Mesothelial cell of epicardium (in vitro differentiated cells): ENCODE measurements at regions not wholly inside any gene's neighbourhood (a gene's known extent, or its start where the extent isn't known, plus 50 kb on each side); places are given as distances from the start of the nearest gene placed in this dataset.

ENCODE experiments used
- DNase-seq, 2 experiments: peaks; one replicate each; pipeline ENCODE4 v3.0.0; 2021; ENCODE audit warnings: low spot score in 2 of 2; ENCODE audit not compliant: unreplicated experiment in 2 of 2
- H3K27ac Mint-ChIP-seq: 2 replicates; pipeline ENCODE4 v1.8.0; 2021; ENCODE audit warnings: mixed read lengths
- H3K27me3 Mint-ChIP-seq: 2 replicates; pipeline ENCODE4 v1.8.0; 2021; ENCODE audit warnings: low read depth, mixed read lengths
- H3K36me3 Mint-ChIP-seq: 2 replicates; pipeline ENCODE4 v1.8.0; 2021; ENCODE audit warnings: mixed read lengths
- H3K4me1 Mint-ChIP-seq: 2 replicates; pipeline ENCODE4 v1.8.0; 2021; ENCODE audit warnings: mixed read lengths
- H3K4me3 Mint-ChIP-seq: 2 replicates; pipeline ENCODE4 v1.8.0; 2021; ENCODE audit warnings: mild to moderate bottlenecking, moderate library complexity, mixed read lengths
- H3K9me3 Mint-ChIP-seq: 2 replicates; pipeline ENCODE4 v1.8.0; 2021; ENCODE audit warnings: mixed read lengths
- CTCF ChIP-seq: fragments of 200-600 bp; sonication (generic); IDR thresholded peaks from one replicate; pipeline ENCODE4 v1.5.0; 2021; ENCODE audit warnings: antibody characterized with exemption; ENCODE audit not compliant: unreplicated experiment

GRCh38 chr6:118750143-118750542 lies 98.8 kb upstream of the CEP85L start:
- Mint-ChIP-seq H3K27ac (no peak overlapping the region), H3K27me3 (no peaks in the 10 kb centered on the region), H3K9me3 (no peaks in the 10 kb centered on the region), H3K4me3 (no peak overlapping the region), H3K36me3 (no peaks in the 10 kb centered on the region), H3K4me1 (peaks cover 5% of the 10 kb centered on the region)
- TF ChIP-seq CTCF: no peak
- no peak for DNase-seq

GRCh38 chr6:118748311-118749062 lies 97.1 kb upstream of the CEP85L start:
- peaks cover 3% of the 10 kb centered on the region for H3K27me3 Mint-ChIP-seq
- H3K9me3 Mint-ChIP-seq: no peaks in the 10 kb centered on the region
- H3K27ac Mint-ChIP-seq: no peak overlapping the region
- no peak for DNase-seq
- H3K4me1 Mint-ChIP-seq: peaks cover 5% of the 10 kb centered on the region
- H3K36me3 Mint-ChIP-seq: no peaks in the 10 kb centered on the region
- no peak for TF ChIP-seq CTCF
- H3K4me3 Mint-ChIP-seq: no peak overlapping the region

- Mint-ChIP-seq H3K27ac (no peak overlapping the region), H3K4me3 (no peak overlapping the region), H3K36me3 (no peaks in the 10 kb centered on the region), H3K9me3 (no peaks in the 10 kb centered on the region), H3K4me1 (peaks cover 5% of the 10 kb centered on the region), H3K27me3 (peaks cover 3% of the 10 kb centered on the region)
- TF ChIP-seq CTCF: no peak
- DNase-seq: no peak
These were observed 95.4 kb upstream of the CEP85L start for GRCh38 chr6:118746825-118747174.

- no peak for DNase-seq
- no peak overlapping the region for H3K4me3 Mint-ChIP-seq
- H3K27ac Mint-ChIP-seq: no peak overlapping the region
- peaks cover 5% of the 10 kb centered on the region for H3K4me1 Mint-ChIP-seq
- peaks cover 3% of the 10 kb centered on the region for H3K27me3 Mint-ChIP-seq
- H3K9me3 Mint-ChIP-seq: no peaks in the 10 kb centered on the region
- no peaks in the 10 kb centered on the region for H3K36me3 Mint-ChIP-seq
- no peak for TF ChIP-seq CTCF
These were observed 94.9 kb upstream of the CEP85L start for GRCh38 chr6:118746145-118746824.

- Mint-ChIP-seq H3K36me3 (no peaks in the 10 kb centered on the region), H3K9me3 (no peaks in the 10 kb centered on the region), H3K4me1 (peaks cover 8% of the 10 kb centered on the region), H3K27ac (no peak overlapping the region), H3K27me3 (peaks cover 3% of the 10 kb centered on the region), H3K4me3 (no peak overlapping the region)
- DNase-seq: no peak
- no peak for TF ChIP-seq CTCF
These were observed 93.8 kb upstream of the CEP85L start for GRCh38 chr6:118745156-118745555.
